ENCODE measurements at regions not wholly inside any gene's neighbourhood (a gene's known extent, or its start where the extent isn't known, plus 50 kb on each side); places are given as distances from the start of the nearest gene placed in this dataset.

DNA sequence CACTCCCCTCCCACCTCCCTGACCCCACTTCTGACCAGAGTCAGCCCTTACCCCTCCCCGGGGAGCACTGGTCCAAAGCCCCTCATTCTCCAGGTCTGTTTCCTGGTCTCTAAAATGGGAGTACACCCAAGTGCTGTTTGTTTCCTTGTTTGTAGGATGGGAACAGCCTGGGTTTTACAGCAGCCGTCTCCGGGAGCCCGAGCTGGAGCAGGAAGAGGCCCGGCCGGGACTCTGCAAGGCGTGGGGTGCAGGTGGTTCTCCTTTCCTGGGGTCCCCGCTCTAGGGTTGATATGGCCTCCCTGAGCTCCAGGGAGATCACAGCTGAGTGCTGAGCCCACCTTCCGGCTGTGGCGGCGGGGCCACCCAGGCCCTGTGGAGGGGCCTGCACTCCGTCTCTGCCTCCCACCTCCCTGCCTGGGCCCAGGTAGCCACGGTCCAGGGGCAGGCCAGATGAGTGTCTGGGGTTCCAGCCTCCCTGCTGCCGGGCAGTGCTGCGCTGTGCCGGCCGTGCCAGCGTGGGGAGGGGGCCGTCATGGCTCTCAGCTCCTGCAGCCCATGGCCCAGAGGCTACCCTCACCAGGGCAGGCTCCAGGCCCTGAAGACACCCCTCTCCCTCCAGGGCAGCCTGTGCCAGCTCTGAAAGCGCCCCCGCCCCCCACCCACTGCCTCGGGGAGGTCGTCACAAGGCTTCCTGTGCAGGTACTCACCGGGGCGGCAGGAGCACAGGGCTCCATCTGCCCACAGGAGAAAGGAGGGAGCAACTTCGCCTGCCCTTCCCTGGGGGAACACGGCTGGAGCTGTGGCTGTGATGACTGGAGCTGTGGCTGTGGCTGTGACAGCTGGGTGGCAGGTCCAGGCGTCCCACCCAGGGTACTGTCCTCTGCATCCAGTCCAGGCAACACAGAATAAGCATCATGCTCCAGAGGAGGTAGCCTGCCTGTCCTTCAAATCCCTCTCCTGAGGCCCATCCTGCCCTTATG lies 98.8 kb downstream of the ADRA2C start:
- Histone ChIP-seq H4K20me1 (ENCODE audit: low read depth, low read length) (no peaks in the 10 kb centered on the region), H3K27me3 (ENCODE audit: low read length) (no peaks in the 10 kb centered on the region), H3K79me2 (ENCODE audit: insufficient read depth, low read length) (no peaks in the 10 kb centered on the region), H3F3A (ENCODE audit: insufficient read depth) (no peaks in the 10 kb centered on the region), H3K4me3 (ENCODE audit: insufficient read depth, low read length, poor library complexity, severe bottlenecking) (no peak overlapping the region), H3K27ac (ENCODE audit: low read depth, low read length) (no peak overlapping the region), H3K4me2 (ENCODE audit: low read depth, low read length, poor library complexity, severe bottlenecking) (no peak overlapping the region), H2AFZ (ENCODE audit: low read depth, low read length, severe bottlenecking) (no peak overlapping the region), H3K9ac (ENCODE audit: low read length) (no peak overlapping the region), H3K9me3 (ENCODE audit: insufficient read depth, low read length) (no peaks in the 10 kb centered on the region), H3K9me2 (replicated peaks; ENCODE audit: insufficient read depth, low read length) (no peaks in the 10 kb centered on the region), H3K36me3 (ENCODE audit: low read length) (no peaks in the 10 kb centered on the region)
- TF ChIP-seq, protein P1, sequence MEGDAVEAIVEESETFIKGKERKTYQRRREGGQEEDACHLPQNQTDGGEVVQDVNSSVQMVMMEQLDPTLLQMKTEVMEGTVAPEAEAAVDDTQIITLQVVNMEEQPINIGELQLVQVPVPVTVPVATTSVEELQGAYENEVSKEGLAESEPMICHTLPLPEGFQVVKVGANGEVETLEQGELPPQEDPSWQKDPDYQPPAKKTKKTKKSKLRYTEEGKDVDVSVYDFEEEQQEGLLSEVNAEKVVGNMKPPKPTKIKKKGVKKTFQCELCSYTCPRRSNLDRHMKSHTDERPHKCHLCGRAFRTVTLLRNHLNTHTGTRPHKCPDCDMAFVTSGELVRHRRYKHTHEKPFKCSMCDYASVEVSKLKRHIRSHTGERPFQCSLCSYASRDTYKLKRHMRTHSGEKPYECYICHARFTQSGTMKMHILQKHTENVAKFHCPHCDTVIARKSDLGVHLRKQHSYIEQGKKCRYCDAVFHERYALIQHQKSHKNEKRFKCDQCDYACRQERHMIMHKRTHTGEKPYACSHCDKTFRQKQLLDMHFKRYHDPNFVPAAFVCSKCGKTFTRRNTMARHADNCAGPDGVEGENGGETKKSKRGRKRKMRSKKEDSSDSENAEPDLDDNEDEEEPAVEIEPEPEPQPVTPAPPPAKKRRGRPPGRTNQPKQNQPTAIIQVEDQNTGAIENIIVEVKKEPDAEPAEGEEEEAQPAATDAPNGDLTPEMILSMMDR (IDR thresholded peaks at IDR 0.05; ENCODE audit: insufficient read depth, low read length, poor library complexity, severe bottlenecking) = no peak

DNA sequence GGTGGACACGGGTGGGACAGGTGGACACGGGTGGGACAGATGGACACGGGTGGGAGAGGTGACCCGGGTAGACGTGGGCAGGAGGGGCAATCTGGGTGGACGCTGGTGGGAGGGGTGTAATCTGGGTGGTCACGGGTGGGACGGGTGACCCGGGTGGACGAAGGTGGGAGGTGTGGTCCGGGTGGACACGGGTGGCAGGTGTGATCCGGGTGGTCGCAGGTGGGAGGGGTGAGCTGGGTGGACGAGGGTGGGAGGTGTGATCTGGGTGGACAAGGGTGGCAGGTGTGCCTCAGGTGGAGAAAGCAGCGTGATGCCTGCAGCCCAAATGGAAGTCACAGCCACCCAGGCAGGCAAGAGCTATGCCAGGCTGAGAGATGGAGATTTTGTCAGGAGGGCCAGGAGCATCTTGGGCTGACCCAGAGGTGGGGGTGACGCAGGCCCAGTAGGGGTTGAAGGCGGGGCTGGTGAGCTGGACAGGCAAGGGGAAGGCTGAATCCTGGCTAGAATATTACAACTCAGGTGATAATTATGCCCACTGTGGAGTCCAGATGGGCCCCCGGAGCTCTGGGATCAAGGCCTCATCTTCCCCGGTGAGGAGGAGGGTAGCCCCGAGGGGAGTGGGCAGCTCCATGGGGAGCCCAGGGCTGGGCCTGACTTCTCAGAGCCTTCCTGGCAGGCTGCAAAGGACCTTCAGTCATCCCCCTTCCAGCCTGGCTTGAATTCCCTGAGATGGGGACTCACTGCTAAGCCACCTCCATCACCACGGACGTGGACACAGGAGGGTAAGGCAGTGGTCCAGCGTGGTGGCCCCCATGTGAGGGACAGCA lies 100.0 kb downstream of the ADRA2C start:
- Histone ChIP-seq H3K79me2 (ENCODE audit: insufficient read depth, low read length) (no peaks in the 10 kb centered on the region), H3K4me2 (ENCODE audit: low read depth, low read length, poor library complexity, severe bottlenecking) (no peak overlapping the region), H4K20me1 (ENCODE audit: low read depth, low read length) (no peaks in the 10 kb centered on the region), H3K27ac (ENCODE audit: low read depth, low read length) (no peak overlapping the region), H3K9ac (ENCODE audit: low read length) (no peak overlapping the region), H3K27me3 (ENCODE audit: low read length) (no peaks in the 10 kb centered on the region), H3K4me3 (ENCODE audit: insufficient read depth, low read length, poor library complexity, severe bottlenecking) (no peak overlapping the region), H3K36me3 (ENCODE audit: low read length) (no peaks in the 10 kb centered on the region), H3K9me3 (ENCODE audit: insufficient read depth, low read length) (no peaks in the 10 kb centered on the region), H2AFZ (ENCODE audit: low read depth, low read length, severe bottlenecking) (no peak overlapping the region), H3F3A (ENCODE audit: insufficient read depth) (no peaks in the 10 kb centered on the region), H3K9me2 (replicated peaks; ENCODE audit: insufficient read depth, low read length) (no peaks in the 10 kb centered on the region)
- TF ChIP-seq, protein P1 (IDR thresholded peaks at IDR 0.05; ENCODE audit: insufficient read depth, low read length, poor library complexity, severe bottlenecking) = no peak
- TF ChIP-seq EZH2phosphoT487 (conservative IDR thresholded peaks at IDR 0.05; ENCODE audit: low read length) = no peak

DNA sequence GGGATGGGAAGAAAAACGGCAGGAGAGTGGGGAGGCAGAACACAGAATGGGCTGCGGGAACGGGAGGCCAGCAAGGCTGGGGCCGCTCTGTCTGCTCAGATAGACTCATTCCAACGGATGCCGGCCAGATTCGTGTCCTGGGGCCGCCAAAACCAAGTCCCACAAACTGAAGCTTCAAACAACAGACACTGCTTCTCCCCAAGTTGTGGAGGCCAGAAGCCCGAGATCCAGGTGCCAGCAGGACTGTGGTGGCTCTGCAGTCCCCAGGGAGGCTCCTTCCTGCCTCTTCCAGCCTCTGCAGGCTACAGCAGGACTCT lies 100.6 kb downstream of the ADRA2C start:
- H3K4me2 ChIP-seq (ENCODE audit: low read depth, low read length, poor library complexity, severe bottlenecking) = no peak overlapping the region
- no peaks in the 10 kb centered on the region for H3F3A ChIP-seq (ENCODE audit: insufficient read depth)
- no peaks in the 10 kb centered on the region for H4K20me1 ChIP-seq (ENCODE audit: low read depth, low read length)
- no peaks in the 10 kb centered on the region for H3K79me2 ChIP-seq (ENCODE audit: insufficient read depth, low read length)
- no peak overlapping the region for H3K4me3 ChIP-seq (ENCODE audit: insufficient read depth, low read length, poor library complexity, severe bottlenecking)
- no peaks in the 10 kb centered on the region for H3K9me2 ChIP-seq (replicated peaks; ENCODE audit: insufficient read depth, low read length)
- no peaks in the 10 kb centered on the region for H3K9me3 ChIP-seq (ENCODE audit: insufficient read depth, low read length)
- H3K27ac ChIP-seq (ENCODE audit: low read depth, low read length) = no peak overlapping the region
- no peak overlapping the region for H2AFZ ChIP-seq (ENCODE audit: low read depth, low read length, severe bottlenecking)
- TF ChIP-seq EZH2phosphoT487 (conservative IDR thresholded peaks at IDR 0.05; ENCODE audit: low read length) = no peak
- TF ChIP-seq, protein P1 (IDR thresholded peaks at IDR 0.05; ENCODE audit: insufficient read depth, low read length, poor library complexity, severe bottlenecking) = no peak
- no peaks in the 10 kb centered on the region for H3K36me3 ChIP-seq (ENCODE audit: low read length)
- no peaks in the 10 kb centered on the region for H3K27me3 ChIP-seq (ENCODE audit: low read length)
- no peak overlapping the region for H3K9ac ChIP-seq (ENCODE audit: low read length)
